Left lobe of liver (tissue), 2 donors: ENCODE measurements at regions not wholly inside any gene's neighbourhood (a gene's known extent, or its start where the extent isn't known, plus 50 kb on each side); places are given as distances from the start of the nearest gene placed in this dataset.

ENCODE experiments used
- ATAC-seq: fragments of 200-7000 bp; cut with Tn5 transposase; one replicate; pipeline ENCODE4 v1.9.1; 2020; ENCODE audit warnings: mild to moderate bottlenecking, moderate library complexity
- DNase-seq: peaks from one replicate; pipeline ENCODE4 v3.0.0-alpha.2; 2020; ENCODE audit warnings: low spot score
- donor health status: DM: no; HTN: no; CAD: no; lungs with moderate emphysema.
- donor health status: DM: no; HTN: yes; CAD: no.

DNA sequence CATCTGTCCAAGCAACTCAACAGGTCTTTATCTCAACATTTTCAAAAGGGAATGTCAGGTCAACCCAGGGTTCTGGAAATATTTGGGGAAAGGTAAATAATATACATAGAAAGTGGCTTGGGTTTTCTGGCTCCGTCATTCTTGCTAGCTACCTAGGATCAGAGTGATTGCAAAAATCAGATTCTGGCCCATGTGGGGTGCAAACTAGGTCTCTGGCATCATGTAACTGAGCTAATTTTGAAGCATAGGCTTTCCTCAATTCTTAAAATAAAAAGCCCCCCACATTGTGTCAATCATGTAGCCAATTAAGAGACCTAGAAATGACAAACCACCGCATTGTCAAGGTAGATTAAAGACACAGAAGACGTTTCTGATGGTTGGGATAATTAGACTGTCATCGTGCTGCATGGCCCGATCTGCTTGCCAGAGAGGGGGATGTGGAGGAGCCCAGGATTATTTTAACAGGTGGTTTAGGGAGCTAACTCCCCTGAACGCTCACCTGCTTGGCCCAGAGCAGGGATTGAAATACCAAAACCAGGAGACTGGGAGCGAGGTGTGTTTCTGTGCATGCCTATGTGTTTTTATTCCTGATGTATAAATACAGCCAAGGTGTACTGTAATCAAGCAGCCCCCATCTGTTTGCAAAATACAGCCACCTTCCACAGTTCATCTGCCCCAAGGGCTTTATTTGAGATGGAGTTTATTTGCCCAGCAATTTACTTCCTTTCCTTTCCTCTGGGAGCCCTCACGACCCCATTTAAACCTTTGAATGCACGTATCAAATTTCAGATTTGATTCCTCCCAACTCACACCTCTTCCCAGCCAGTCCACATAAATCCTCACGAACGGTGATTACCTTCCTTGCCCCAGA is 189.5 kb downstream of the TTC8 start:
- no peak for DNase-seq
- no peak for ATAC-seq

DNA sequence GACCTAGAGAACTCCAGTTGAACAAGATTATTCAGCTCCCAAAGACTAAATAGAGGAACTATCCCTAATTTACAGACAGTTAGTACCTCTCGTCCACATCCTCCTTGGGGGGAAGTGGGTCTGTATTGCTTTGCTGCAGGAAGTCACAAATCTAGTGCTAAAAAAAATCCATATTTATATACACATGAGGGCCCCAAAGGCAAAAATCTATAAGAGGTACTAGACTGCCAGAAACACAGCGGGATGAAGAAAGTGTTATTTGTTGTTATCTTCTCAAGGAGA is 190.1 kb downstream of the TTC8 start:
- no peak for ATAC-seq
- DNase-seq = no peak

DNA sequence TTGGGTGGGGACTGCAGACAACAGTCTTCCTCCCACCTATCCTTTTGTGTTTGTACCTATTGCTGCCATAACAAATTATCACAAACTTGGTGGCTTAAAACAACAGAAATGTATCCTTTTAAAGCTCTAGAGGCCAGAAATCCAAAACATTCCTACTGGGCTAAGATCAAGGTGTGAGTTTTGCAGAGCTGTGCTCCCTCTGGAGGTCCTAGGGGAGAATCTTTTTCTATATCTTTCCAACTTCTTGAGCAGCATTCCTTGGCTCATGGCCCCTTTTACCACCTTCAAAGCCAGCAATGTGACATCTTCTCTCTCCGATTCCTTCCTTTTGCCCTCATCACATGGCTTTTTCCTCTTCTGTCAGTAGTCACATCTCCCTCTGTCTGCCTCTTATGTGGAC is 190.6 kb downstream of the TTC8 start:
- no peak for ATAC-seq
- no peak for DNase-seq

DNA sequence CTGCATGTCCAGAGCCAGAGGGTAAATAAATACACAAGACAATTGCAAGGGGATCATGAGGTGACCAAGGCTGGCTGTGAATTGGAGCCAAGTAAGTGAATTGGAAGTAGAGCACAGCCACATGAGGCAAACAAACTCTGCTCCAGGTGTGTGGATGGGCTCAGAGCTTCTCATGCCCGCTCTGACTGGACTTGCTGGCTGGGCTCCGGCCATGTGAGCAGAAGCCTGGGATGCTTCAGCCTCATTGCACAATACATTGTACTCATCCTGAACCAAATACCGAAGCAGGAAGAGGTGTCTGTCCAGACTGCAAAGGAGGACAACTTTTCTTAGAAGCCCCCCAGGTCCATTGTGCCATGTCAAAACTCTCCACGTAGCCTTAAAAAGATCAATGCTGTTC is 193.0 kb downstream of the TTC8 start:
- peak; percentile 94 for ATAC-seq
- DNase-seq = peak; percentile 78

DNA sequence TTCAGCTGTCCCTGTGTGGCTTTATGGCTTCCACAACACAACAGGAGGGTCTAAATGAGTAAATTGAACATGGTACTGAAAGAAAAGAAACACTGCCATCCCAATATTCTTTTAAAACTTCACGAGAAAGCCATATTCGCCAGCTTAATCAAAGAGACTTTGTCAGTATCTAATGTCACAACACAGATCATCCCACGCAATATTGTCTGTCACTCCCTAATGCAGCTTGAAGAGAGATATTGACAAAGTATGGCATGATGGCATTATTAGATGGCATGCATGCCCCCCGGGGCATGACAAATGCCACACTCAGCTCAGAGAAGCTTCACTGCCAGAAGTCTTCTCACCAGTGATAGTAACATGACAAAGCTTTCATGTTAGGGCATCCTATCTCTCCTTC is 197.8 kb downstream of the TTC8 start:
- no peak for ATAC-seq
- DNase-seq = no peak

DNA sequence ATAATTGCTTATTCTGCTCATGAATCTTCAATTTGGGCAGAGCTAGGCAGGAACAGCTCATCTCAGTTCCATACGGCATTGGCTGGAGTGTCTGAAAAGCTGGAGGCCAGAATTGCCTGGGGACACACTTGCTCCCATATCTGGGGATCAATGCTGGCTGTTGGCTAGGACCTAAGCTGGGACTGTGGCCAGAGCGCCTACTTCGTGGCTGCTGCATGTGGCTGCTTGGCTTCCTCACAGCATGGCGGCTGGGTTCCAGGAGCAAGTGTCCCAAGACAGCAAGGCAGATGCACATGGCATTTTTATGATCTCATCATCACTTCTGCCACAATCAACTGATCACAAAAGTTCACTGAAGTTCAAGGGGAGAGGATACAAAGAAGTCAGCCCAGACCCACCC is 200.2 kb downstream of the TTC8 start:
- DNase-seq = no peak
- no peak for ATAC-seq

DNA sequence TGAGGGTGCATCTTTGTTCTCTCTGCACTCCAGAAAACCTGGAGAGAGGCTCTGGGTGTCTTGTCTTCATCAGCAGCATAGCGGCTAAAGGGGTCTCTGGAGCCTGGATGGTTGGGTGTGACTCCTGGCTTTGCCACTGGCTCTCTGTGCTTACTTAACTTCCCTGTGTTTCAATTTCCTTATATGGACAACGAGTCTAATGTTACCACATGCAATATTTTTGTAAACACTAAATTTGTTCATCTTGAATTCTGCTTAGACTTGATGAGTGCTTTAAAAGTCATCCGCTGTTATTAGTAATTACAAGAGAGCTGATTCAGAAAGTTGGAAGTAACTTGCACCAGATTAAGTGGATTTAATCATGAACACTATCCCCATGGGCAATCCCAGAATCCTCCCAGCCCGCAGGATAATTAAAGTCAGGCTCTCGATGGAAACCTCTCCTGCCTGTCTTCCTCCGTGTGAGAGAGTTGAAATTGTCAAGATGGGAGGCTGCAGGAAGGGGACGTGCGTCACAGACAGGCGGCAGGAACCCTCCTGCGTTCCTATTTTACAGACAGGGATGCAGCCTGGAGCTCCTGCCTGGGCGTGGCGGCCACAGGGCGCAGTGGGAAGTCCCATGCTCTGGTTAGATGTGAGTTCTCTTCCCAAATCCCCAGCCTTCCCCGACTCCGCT is 201.2 kb downstream of the TTC8 start:
- ATAC-seq (no peak), DNase-seq (no peak)

DNA sequence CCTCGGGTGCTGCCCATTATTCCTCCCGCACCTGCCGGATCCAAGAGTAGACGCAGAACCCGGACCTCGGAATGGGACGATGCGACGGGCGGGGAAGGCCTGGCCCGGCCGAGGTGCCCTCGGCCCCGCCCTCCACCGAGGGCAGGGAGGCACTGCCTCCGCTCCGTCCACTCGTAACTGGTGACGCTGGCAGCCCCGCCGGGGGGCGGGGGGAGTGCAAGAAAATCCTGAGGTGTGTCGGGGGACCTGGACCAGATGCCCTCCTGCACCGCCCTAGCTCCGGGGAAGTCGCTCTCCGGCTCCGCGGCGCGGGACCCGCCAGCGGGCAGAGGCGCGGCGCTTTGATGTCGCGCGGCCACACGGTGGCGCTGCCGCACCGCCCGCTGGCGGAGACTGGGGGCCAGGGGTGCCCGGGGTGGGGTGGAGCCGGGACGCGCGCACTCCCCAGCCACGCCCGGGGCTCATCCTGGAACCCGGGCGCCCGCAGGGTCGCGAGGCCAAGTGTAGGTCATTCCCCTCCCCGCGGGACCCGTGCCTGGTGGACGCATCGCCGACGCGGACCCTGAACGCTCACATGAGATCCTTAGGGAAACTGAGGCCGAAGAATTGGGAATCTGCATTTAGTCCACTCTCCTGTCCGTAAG is 202.8 kb downstream of the TTC8 start:
- peak; percentile 61 for DNase-seq
- peak; percentile 96 for ATAC-seq

DNA sequence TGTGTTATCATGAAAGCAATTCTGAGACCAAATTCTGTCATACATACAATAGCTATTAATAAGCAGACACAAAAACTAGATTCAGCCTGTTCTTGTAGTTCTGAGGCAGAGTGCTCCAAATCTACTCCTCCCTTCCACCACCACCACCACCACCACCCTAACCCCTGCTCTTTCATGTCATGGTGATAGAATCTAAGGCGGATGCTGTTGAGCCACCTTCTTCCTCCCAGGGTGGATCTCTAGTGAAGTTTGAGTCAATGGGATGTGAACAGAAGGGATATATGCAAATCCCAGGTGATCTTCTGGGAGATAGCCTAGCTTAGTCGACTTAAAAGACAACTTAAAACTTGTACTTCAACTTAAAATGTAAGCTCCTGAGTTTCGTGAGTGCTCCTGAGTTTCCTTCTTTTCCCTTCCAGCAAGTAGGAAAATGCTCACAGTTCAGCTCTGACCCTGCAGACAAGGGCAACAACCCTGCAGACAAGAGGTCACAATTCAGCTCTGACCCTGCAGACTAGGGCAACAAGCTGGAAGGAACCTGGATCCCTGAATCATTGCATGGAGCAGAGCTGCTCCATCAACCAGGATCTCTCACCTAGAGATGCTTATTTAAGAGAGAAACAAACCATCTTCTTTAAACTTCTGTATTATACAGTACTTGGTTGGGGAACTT is 204.1 kb downstream of the TTC8 start:
- no peak for DNase-seq
- no peak for ATAC-seq

DNA sequence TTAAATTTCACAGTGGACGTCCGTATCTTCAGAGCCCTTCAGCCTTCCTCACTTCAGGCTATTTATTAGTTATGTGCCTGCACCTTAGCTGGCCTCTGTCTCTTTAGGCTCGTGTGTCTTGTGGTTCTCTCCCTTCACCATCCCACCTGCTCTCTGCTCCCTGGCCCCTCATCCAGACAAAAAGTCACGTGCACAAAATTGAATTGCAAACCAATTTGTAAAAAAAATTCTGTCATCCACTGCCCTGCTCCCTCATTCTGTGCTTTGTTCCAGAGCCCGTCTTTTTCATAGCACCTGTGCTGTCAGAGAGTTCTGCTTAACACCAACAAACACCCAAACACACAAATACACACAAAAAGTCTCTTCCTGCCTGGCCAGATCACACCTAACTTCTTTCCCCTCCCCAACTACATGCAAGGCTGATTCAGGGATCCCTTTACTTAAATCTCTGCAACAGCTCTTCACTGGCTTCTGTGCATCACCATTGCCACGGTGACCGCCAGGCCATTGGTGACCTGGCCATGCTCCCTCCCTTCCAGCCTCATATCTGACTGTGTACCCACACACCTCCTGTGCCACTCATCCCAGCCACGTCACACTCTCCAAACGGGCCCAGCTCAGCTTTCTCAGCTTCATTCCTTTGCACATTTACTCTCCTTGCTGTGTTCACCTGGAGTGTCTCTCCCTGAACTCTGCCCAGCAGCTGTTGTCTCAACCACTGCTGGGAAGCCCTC is 205.7 kb downstream of the TTC8 start:
- DNase-seq = no peak
- ATAC-seq = no peak

DNA sequence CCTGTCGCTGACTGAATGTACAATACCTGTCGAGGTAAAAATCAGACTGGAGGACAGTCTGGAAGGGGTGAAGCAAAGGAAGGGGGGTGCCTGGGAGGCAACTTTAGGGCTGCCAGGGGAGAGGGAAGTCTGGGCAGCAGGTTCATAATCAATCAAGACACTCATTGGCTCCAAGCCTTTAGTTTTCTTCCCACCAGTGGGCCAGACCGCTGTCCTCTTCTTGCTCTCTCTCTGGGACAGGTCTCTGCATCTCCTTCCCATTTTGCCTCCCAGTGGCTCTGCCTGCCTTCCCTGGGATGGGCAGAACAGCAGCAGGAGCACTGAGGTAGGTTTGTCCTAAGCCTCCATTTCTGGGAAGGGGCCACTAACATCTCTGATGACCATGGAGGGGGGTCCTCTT is 206.5 kb downstream of the TTC8 start:
- ATAC-seq (no peak), DNase-seq (no peak)

DNA sequence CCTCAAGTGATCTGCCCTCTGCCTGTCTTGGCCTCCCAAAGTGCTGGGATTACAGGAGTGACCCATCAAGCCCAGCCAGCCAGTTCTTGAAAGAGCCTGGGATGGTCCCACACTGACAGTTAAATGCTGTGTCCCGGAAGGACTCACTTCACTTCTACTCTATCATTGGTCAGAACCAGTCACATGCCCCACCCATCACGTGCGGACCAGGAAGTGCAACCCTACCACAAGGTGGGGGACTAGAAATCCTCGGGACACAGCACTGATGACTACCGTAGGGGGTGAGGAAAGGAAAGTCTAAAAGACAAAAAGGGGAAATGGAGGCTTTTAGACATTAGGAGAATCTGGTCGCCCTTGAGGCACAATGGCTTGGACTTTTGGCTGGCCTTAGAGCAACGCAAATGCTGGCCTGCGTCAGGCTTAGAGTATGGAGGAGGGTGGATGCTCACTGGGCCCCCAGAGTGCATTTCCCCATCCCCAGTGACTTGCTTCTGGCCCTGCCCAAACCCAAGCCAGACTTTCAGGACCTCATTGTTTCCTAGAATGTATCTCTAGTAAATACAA is 207.7 kb downstream of the TTC8 start:
- ATAC-seq = no peak
- no peak for DNase-seq

DNA sequence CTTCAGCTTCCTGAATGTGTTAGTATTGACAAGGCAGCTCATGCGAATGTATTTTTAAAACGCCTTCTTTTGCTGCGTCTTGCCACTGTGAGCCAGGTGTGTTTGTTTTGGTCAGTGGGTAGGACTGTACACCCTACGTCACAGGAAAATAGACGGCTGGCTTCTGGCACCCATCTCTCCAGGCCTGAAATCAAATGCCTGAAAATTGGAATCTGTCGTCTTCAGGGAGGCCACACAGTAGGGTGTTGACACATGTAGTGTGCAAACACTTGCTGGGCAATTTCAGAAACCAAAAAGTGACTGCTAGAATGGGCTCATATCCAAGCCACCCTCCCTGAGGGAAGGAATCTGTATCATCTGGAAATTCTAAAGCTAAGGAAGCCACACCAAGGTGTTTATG is 209.3 kb downstream of the TTC8 start:
- no peak for ATAC-seq
- no peak for DNase-seq

DNA sequence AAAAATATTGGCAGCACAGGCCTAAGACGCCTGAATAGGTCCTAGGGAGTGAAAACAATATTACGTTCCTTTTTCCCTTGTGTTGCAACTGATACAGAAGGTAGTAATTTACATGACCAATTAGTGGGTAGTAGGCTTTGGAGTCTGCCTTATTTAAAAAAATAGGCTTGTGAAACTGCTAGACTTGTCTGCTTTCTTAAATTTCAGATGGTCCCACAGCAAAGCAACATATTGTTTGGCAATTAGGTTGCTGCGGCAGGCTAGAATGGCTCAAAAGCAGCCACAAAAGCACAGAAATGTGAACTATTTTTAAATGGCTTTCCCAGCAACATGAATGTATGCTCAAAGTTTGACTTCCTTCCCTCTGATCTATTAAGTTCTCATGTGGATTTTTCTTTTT is 211.9 kb downstream of the TTC8 start:
- no peak for DNase-seq
- ATAC-seq = no peak

DNA sequence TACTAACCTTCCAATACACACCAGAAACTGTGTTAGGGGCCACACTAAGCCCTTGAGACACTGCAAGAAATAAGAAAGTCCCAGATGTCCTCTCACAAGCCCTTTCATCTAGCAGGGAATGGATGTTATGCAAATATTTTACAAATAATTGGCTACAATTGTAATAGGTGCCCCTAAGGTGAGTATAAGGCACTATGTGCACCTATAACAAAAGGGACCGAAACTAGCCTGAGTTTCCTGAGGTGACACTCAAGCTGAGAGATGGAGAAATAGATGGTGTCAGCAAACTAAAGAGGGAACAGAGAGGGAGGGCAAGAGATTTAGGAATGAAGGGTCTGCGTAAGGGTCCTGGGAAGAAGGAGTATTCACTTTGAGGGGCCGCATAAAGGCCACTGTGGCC is 212.6 kb downstream of the TTC8 start:
- no peak for DNase-seq
- no peak for ATAC-seq

DNA sequence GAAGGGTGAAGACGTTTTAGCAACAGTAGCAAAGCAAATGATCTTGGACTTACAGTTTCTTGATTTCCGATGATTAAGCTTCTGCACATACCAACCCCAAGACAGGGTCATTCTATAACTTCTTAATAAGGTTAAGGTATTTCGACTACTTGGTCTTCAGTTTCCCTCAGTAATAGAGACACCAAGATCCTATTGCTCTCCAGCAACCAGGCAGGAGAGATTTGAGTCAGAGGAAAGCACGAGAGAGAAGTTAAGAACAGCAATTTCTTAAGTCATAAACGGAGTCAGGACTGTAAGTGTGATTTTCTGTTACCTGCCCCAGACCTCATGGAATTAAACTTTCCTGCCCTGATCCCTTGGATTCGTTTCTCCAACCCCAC is 215.6 kb downstream of the TTC8 start:
- ATAC-seq (peak; percentile 2), DNase-seq (no peak)

DNA sequence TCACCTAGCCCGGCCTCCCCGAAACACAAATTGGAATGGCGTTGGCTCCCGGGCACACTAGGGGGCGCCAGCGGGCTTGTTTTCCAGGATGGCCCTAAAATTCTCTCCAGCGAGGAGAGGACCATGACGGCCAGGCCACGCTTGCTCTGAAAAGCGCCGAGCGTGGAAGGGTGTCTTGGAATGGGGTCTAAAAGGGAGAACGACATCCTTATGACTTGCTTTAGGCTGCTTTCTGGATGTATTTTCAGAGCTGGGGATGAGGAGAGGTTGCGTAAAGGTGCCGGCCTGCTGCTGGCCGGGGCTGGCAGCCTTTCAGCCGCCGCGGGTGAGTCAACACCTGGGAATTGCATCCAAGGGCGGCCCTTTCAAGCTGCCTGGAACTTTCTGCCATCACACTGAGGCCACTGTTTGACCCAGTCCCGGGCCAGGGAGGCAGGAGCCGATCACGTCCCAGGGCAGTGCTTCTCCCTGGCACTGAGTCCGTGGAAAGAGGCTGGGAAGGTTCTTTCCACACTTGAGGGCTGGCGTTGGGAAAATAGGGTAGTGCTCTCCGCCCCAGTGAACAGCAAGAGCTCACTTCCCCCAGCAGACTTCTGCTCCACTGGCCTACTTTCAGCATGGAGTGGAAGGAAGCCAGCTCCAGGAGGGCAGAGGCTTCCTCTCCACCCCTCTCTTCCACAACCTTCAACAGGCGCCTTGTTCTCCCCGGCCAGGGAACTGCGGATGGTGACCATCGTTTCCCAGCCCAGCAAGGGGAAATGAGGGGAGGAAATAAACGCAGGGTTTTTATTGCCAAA is 216.2 kb downstream of the TTC8 start:
- ATAC-seq (peak; percentile 84), DNase-seq (peak; percentile 97)

DNA sequence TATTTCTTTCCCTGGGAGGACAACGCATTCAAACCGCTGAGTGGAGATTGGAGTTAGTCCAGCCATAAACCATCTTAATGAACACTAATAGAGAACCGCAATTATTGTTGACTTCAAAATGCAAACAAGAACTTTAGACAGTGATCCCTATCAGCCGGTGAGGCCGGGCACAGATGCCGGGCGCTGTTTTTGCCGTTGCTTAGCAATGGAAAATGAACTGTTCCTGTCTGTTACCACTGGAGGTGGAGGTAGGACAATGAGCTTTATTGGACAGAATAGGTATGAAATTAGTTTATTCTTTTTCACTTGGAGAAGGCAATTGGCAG is 216.8 kb downstream of the TTC8 start:
- DNase-seq (peak; percentile 85), ATAC-seq (peak; percentile 73)

DNA sequence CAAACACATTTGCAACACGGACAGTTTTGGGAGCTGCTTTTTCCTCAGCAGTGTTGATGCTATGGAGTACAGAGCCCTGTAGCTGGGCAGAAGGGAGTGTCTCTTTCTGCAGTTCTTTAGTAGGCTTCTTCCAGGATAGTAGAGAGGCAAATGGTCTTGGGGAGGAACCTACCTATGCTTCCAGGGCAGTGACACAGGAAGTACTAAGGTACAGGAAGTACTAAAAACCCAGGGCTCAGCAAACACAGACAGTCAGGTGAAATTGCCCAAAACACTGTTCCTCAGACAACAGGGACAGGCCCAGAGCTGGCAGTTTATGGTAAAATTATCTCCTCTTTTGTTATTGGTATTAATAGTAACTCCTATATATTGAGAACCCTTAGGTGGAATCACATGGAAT is 217.6 kb downstream of the TTC8 start:
- ATAC-seq (no peak), DNase-seq (no peak)

DNA sequence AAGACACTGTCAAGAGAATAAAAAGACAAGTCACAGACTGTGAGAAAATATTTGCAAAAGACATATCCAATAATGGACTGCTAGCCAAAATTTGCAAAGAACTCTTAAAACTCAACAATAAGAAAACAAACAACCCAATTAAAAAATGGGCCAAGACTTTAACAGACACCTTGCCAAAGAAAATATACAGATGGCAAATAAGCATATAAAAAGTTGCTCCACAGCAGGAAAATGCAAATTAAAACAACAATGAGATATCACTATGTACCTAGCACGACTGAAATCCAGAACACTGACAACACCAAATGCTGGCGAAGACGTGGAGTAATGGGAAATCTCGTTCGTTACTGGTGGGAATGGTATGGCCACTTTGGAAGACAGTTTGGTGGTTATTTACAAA is 228.9 kb downstream of the TTC8 start:
- DNase-seq (no peak), ATAC-seq (no peak)
